GM19351 (cell line): ENCODE measurements at regions not wholly inside any gene's neighbourhood (a gene's known extent, or its start where the extent isn't known, plus 50 kb on each side); places are given as distances from the start of the nearest gene placed in this dataset.
"Not testable (repeated sequence)": the region's sequence is repeated elsewhere in the genome, so short reads cannot be mapped to it uniquely, and the experiment has no call there.

Source experiments
- ATAC-seq: cut with Tn5 transposase; IDR thresholded peaks from one replicate; pipeline ENCODE4 v1.9.1; 2021; ENCODE audit warnings: mild to moderate bottlenecking, moderate library complexity; ENCODE audit not compliant: unreplicated experiment

DNA sequence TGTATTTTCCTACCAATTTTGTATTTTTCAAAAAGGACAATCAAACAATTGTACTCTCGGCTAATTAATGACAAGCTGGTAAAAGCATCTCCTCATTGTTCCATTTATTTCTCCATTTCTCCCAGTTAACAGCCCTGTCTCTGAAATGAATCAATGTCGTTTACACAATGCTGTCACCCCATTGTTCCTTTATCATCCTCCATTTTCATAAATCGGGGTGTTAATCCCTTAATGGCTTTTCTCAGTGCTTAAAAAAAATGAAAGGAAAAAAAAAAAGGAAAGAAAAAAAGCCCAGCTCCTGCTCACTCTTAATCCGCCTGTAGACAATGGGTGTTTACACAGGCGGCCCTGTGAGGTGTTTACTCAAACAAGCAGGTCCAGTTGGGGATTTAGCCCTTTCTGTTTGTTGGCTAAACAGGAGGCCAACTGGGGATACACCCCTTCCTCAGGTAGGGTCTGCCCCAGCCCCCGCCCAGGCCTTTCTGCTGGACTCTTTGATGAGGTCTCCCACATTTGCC is 86.8 kb upstream of the SALL1 start:
- ATAC-seq = no peak

DNA sequence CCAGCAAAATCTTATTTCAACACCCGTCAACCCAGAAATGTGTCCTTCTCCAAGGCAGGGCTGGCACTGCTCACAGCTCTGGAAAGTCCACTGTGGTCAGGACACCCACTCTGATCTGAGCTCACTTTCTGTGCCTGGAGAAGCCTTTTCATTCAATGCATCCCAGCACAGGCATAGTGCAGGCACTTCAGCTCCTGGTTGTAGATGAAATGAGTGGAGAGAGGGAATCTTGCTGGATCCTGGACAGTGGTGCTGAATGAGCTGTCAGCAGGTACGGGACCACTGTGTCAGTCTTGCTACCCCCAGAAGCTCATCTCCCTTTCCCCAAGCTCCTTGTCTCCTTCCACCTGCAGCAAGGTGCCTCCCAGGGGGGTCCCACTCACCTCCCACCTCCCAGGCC is 86.1 kb upstream of the SALL1 start:
- ATAC-seq = no peak

DNA sequence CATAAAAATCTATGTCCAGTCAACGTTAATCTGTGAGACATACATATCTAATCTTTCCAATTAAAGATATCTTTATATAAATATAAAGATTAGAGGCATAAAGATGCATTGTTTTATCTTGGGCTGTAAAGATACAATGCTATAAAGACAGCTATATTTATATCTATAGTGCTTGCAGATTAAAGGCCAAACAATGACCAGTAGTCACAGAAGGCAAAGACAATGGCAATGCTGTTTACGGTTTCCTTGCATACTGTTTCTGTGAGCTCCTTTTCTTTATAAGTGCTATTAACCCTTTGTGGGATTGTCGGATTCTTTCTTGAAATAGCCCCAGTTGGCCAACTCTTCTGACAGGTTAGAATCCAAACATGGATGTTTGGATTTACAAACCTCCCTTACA is 85.5 kb upstream of the SALL1 start:
- no peak for ATAC-seq

DNA sequence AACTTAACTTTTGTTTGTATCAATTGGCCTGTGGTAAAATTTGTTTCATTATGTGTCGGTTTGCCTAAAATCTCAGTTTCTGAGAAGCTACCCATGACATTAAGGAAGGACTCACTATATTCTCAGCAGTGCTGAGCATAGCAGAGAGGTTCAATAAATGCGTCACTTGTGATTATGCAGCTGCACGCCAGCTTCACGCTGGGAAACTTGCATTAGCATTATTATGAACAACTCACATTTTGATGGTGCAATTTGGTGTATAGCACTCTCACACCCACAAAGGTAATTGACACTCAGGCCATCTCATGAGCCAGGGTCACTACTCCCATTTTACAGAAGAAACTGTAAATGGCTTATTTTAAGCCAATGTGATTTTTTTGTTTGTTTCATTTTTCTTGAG is 80.6 kb upstream of the SALL1 start:
- ATAC-seq = no peak

DNA sequence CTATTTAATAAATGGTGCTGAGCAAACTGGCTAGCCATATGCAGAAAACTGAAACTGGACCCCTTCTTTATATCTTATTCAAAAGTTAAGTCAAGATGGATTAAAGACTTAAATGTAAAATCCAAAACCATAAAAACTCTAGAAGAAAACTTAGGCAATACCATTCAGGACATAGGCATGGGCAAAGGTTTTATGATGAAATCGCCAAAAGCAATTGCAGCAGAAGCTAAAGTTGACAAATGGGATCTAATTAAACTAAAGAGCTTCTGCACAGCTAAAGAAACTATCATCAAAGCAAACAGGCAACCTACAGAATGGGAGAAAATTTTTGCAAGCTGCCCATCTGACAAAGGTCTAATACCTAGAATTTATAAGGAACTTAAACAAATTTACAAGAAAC is 79.0 kb upstream of the SALL1 start:
- ATAC-seq = not testable (repeated sequence)

DNA sequence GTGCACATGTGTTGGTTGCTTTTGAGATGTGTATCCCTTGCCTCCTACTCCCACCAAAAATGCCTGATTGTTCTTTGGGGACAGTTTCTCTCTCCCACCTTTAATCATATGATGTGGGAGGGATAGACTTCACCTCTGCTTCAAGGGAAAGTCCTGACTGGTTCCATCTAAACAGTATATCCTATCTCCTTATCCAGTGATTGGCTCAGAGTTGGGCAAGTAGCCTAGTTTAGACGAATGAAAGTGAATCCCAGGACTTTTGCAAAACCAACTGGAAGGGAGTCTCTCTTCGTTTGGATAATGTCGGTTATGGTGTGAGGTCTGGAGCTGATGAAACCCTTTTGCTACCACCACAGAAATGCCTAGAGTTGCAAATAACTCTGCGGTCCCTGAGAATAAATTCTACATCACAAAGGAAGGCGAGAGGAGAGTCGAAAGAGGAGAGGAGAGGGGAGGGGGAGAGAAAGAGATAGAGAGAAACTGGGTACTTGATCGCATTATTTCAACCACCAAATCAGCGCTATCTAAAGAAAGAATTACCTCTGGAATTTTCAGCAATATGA is 77.1 kb upstream of the SALL1 start:
- no peak for ATAC-seq

DNA sequence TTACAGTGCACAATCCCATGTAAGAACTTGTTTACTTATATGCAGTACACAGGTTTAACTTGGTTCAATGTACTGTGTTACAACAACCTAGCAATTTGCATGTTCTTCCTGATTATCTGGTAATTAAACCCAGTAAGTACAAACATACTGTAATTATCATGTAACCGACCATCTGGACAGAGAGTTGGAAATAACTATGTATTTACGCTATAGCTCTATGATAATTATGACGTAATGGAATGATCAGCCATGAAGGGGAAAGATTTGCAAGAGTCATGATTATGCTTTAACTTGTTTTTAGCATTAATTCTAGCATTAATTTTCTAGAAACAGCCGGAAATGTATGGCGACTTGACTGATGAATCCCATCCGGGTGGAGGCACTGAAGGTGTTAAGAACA is 74.8 kb upstream of the SALL1 start:
- no peak for ATAC-seq

DNA sequence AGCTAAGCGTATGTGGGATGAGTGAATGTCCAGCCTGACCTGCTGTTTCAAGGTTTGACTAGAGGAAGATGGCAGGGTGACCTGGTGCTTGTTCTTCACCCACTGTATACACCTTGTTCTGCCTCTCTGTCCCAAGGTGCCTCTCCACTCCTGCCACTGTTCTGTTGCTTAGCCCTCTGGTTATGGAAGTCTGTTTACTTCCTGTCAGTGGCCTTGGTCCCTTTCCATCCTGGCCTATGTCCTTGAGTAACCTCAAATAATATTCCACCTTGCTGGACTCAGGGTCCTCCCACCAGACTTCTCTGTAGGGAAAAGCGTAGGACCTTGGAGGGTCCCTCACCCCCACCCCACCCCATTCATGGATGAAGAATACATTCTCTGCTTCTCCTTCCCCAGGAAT is 73.2 kb upstream of the SALL1 start:
- ATAC-seq = no peak

DNA sequence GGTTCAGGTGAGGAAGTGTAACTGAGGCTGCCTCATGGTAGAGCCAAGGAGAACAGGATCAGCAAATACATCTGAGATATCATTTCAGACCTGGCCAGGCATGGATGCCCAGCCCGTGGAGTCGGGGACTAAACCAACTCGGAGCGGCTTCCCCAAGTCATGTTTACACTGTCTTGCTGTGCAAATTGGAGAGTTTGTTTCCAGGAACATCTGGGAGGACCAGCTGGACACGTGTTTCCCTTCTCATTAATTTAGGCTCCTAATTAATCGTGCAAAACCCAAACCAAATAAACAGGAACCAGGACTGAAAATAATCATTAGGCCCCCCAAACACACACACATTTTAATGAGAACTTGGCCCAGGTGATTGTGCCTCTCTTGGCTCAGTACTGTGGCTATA is 70.9 kb upstream of the SALL1 start:
- ATAC-seq = no peak

DNA sequence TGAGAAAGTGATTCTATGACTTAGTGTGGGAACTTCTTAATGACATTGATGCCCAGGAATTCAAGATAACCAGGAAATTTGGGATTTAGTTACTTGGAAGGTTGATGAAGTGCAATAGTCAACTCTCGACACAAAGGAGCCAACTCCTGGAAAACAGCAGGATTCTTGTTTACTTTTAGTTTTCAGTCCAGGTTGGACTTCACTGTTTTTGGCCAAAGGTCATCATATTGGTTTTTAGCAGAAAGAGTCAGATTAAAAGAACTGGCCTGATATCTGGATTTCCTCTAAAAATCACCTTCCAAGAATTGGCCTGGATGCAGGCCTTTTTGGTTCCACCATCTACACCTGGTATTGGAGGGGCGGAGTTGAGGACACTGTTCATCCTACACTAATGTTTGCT is 60.1 kb upstream of the SALL1 start:
- no peak for ATAC-seq

DNA sequence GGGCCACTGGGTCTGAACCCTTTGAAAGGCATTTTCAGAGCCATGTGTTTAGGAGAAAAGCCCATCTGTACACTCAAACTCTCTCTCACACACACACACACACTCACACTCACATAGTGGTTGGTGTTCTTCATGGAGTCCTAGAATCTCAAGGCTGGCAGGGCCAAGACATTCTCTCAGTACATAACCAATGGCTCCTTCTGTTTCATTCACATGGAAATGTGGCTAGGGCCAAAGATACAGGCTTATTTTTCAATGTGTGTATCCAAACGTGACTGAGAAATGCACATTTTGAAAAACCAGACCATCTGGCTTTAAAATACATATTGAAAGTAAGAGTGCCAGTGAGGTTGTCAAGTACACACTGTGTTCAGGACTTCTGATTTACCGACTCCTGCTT is 59.0 kb upstream of the SALL1 start:
- ATAC-seq = no peak

DNA sequence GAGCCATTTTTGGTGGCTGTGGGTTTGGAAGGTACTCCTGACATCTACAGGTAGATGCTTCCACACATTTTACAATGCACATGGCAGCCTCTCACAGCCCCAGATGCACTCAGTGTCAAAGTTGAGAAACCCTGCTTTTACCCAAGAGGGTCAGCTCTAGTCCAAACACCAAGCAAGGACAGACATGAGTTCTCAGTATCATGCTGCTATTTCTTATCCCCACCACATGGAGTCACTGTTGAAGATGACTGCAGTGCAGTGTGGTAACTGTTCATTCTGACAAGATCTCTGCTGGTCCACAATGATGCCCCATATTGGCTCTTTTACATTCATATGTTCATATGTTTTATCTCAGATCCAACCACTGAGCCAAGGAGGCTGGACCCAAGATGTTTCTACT is 50.5 kb upstream of the SALL1 start:
- no peak for ATAC-seq
